GM12865 (cell line): ENCODE measurements at regions not wholly inside any gene's neighbourhood (a gene's known extent, or its start where the extent isn't known, plus 50 kb on each side); places are given as distances from the start of the nearest gene placed in this dataset.
"Not testable (repeated sequence)": the region's sequence is repeated elsewhere in the genome, so short reads cannot be mapped to it uniquely, and the experiment has no call there.

Source experiments
- DNase-seq: peaks from one replicate; pipeline ENCODE4 v3.0.0; 2010; ENCODE audit warnings: low read depth
- H3K4me3 ChIP-seq: 2 replicates; pipeline ENCODE4 v1.5.1; 2011; ENCODE audit warnings: mild to moderate bottlenecking, low read depth, low read length, control low read depth
- TF ChIP-seq, protein P1 (sequence below): IDR thresholded peaks from 2 replicates; pipeline ENCODE4 v1.5.1; 2011; ENCODE audit warnings: low read length, control low read depth, low read depth, inconsistent platforms; ENCODE audit not compliant: insufficient read depth; ENCODE audit errors: missing control alignments

DNA sequence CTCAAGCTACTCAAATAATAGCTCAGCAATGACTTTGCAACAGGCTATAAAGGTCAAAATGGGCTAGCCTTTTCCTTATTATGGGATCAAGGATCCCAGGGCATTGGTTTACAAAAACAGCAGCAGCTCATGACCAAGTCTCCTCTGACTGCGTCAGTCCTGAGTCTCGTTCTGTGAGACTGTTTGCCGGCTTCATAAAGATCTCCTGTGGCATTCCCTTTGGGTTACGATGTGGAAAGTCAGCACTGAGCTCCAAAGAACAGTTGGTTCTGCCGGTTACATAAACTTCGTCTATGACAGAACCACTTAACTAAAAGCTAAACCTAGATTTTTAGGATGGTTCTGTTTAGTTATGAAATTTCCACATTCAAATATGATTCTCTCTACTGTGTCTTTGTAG is 674.9 kb downstream of the ZEB2 start:
- DNase-seq = no peak
- TF ChIP-seq, protein P1, sequence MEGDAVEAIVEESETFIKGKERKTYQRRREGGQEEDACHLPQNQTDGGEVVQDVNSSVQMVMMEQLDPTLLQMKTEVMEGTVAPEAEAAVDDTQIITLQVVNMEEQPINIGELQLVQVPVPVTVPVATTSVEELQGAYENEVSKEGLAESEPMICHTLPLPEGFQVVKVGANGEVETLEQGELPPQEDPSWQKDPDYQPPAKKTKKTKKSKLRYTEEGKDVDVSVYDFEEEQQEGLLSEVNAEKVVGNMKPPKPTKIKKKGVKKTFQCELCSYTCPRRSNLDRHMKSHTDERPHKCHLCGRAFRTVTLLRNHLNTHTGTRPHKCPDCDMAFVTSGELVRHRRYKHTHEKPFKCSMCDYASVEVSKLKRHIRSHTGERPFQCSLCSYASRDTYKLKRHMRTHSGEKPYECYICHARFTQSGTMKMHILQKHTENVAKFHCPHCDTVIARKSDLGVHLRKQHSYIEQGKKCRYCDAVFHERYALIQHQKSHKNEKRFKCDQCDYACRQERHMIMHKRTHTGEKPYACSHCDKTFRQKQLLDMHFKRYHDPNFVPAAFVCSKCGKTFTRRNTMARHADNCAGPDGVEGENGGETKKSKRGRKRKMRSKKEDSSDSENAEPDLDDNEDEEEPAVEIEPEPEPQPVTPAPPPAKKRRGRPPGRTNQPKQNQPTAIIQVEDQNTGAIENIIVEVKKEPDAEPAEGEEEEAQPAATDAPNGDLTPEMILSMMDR = no peak

DNA sequence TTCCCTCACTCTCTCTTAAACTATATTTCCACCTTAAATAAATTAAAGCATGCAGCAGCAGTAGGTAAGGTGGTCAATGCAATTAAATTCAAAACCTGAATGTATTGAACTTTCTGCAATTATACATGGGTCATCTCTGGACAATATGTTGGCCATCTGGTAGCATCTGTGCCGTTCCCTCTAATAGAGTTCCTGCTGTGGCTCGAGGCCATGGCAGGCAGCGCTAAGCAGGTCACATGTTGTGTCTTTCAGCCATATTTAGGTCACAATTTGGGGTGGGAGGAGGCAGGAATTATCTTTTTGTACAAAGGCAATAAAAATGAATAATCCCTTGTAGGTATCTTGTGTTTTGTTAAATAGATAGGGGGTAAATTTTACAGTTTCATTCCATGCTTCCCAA is 676.2 kb downstream of the ZEB2 start:
- TF ChIP-seq, protein P1 = no peak
- no peak for DNase-seq
- no peak overlapping the region for H3K4me3 ChIP-seq

More for the DNA sequence above, 674.9 kb downstream of the ZEB2 start:
- H3K4me3 ChIP-seq = no peak overlapping the region

DNA sequence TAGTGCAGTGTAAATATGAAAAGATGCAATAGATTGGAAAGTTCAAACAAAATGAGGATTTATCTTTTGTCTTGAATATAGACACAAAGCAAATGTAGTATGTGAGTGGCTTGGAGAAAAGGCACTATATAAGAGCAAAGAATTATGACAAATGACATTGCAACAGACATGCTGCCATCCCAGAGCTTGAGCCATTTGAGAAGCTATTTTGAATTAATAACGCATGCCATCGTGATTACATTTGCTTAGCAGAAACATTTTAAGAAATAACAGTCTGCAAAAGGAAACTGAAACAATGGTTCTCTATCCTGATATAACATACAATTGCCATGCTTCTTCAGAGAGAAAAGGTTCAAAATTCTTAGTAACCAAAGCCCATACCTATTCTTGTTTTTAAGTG is 677.1 kb downstream of the ZEB2 start:
- TF ChIP-seq, protein P1 = no peak
- DNase-seq = no peak
- H3K4me3 ChIP-seq = no peak overlapping the region

DNA sequence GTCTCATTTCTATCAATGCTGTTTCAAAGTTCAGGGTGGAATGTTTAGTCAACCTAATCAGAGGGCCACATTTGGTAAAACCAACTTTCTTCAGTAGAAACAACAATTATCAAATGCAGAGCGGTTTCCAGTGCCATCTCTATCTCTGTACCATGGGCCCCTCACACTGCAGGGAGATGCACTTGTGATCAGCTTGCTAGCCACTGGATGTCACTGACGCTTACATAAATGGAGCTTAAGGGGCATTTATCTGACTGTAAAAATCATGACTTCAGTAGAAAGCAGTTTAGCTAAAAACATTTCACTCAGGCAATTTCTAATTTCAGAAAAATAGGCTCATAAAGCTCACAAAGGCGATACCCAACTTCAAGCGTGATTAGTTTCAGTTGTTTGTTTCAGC is 678.0 kb downstream of the ZEB2 start:
- TF ChIP-seq, protein P1 = no peak
- no peak for DNase-seq
- no peak overlapping the region for H3K4me3 ChIP-seq

DNA sequence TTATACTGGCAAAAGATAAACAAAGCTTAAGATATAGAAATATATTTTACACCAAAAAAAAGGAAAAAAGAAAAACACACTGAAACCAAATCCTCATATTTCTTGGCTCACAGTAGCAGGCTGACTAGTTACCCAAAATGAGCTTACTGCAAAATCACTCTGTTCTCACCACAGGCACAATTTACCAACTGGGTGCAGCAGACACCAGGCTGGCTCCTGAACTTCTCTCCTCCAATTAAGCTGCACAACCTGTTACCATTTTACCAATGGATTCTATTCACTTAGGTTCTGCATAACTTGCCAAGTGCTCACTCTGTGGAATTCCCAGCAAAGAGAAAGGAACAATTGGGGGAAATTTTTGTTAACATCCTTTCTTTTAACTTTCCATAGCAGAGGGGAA is 679.3 kb downstream of the ZEB2 start:
- DNase-seq = no peak
- TF ChIP-seq, protein P1 = no peak
- H3K4me3 ChIP-seq = no peak overlapping the region

DNA sequence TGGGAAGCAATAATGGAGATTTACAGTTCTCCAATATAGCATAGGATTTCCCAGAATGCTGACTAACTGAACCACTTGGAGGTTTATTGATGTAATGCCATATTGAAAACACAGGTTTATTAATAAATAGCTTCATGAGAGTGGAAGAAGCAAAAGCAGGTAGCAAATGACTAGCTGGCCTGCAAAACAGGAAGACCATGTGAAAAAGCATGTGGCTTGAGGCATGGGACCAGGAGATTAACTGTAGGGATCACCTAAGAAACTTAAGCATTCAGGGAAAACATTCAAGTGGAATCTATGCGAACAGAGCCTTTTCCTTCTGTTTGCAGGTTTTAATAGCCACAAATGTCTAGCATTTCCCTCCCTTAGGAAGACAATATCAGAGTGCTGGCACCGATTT is 679.7 kb downstream of the ZEB2 start:
- TF ChIP-seq, protein P1 = no peak
- no peak for DNase-seq
- H3K4me3 ChIP-seq = no peak overlapping the region

DNA sequence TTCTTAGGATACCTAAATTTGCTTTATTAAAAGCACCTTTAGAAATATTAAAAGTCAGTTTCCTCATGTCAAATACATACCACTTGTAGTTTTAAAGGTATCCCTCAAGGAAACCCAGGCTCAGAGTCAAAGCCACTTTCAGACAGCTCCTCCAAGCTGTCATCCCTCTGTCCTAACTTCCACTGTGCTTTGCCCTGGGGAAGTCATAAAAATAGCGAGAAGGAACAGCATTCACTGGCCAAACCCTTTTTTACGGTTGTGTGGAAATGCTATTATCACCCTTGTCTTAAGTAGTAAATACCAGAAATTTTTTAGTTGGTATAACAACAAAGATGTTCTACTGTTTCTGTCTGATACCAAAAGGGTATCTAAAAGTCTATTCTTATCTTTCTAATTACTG is 680.5 kb downstream of the ZEB2 start:
- no peak for DNase-seq
- TF ChIP-seq, protein P1 = no peak
- no peak overlapping the region for H3K4me3 ChIP-seq

DNA sequence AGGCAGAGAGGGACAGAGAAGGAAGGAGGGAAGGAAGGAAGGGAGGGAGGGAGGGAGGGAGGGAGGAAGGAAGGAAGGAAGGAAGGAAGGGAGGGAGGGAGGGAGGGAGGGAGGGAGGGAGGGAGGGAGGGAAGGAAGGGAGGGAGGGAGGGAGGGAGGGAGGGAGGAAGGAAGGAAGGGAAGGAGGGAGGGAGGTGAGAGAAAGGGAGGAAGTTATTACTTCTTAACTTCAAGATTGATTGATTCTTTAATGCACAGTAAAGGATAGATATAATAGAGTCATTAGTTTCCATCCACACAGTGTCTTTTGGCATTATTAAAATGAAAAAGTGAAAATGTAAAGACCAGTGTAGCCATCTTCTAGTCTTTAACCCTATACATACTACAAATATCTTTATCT is 682.9 kb downstream of the ZEB2 start:
- DNase-seq, H3K4me3 ChIP-seq: not testable (repeated sequence)
